ENCODE measurements at regions not wholly inside any gene's neighbourhood (a gene's known extent, or its start where the extent isn't known, plus 50 kb on each side); places are given as distances from the start of the nearest gene placed in this dataset.

- Histone ChIP-seq H3K9me3 (ENCODE audit: low read length) (no peaks in the 10 kb centered on the region), H3K4me1 (ENCODE audit: insufficient read depth, low read length) (peaks cover 68% of the 10 kb centered on the region), H3K9ac (ENCODE audit: low read length) (peak overlapping the region; percentile 96), H3K4me3 (ENCODE audit: low read depth in 1 of 2, low read length in 2 of 2) (peak overlapping the region; percentile 42 to 66), H3K36me3 (ENCODE audit: insufficient read depth, low read length) (no peaks in the 10 kb centered on the region), H3K27ac (ENCODE audit: low read depth, low read length) (peak overlapping the region; percentile 82), H3K27me3 (ENCODE audit: control insufficient read depth in 1 of 2, insufficient read depth in 2 of 2, low read length in 2 of 2) (no peaks in the 10 kb centered on the region)
These were observed 178.7 kb downstream of the SEC14L1 start for GRCh38 chr17:77319211-77320043.

- Histone ChIP-seq H3K9me3 (ENCODE audit: low read length) (no peaks in the 10 kb centered on the region), H3K27me3 (ENCODE audit: control insufficient read depth in 1 of 2, insufficient read depth in 2 of 2, low read length in 2 of 2) (no peaks in the 10 kb centered on the region), H3K36me3 (ENCODE audit: insufficient read depth, low read length) (no peaks in the 10 kb centered on the region), H3K9ac (ENCODE audit: low read length) (peak overlapping the region; percentile 96), H3K27ac (ENCODE audit: low read depth, low read length) (peak overlapping the region; percentile 82), H3K4me3 (ENCODE audit: low read depth in 1 of 2, low read length in 2 of 2) (peak overlapping the region; percentile 42 to 66), H3K4me1 (ENCODE audit: insufficient read depth, low read length) (peaks cover 68% of the 10 kb centered on the region)
These were observed 179.3 kb downstream of the SEC14L1 start for GRCh38 chr17:77320044-77320440.

GRCh38 chr17:77320485-77321256, 179.9 kb downstream of the SEC14L1 start:
- H3K9me3 ChIP-seq (ENCODE audit: low read length) = no peaks in the 10 kb centered on the region
- peak overlapping the region; percentile 82 for H3K27ac ChIP-seq (ENCODE audit: low read depth, low read length)
- peak overlapping the region; percentile 96 for H3K9ac ChIP-seq (ENCODE audit: low read length)
- no peaks in the 10 kb centered on the region for H3K36me3 ChIP-seq (ENCODE audit: insufficient read depth, low read length)
- H3K27me3 ChIP-seq (ENCODE audit: control insufficient read depth in 1 of 2, insufficient read depth in 2 of 2, low read length in 2 of 2) = no peaks in the 10 kb centered on the region
- peaks cover 72% of the 10 kb centered on the region for H3K4me1 ChIP-seq (ENCODE audit: insufficient read depth, low read length)
- peak overlapping the region; percentile 42 to 66 for H3K4me3 ChIP-seq (ENCODE audit: low read depth in 1 of 2, low read length in 2 of 2)

GRCh38 chr17:77321649-77322513, 181.1 kb downstream of the SEC14L1 start:
- no peaks in the 10 kb centered on the region for H3K36me3 ChIP-seq (ENCODE audit: insufficient read depth, low read length)
- H3K27me3 ChIP-seq (ENCODE audit: control insufficient read depth in 1 of 2, insufficient read depth in 2 of 2, low read length in 2 of 2) = no peaks in the 10 kb centered on the region
- no peaks in the 10 kb centered on the region for H3K9me3 ChIP-seq (ENCODE audit: low read length)
- peak overlapping the region; percentile 50 for H3K27ac ChIP-seq (ENCODE audit: low read depth, low read length)
- H3K9ac ChIP-seq (ENCODE audit: low read length) = no peak overlapping the region
- H3K4me1 ChIP-seq (ENCODE audit: insufficient read depth, low read length) = peaks cover 75% of the 10 kb centered on the region
- H3K4me3 ChIP-seq (ENCODE audit: low read depth in 1 of 2, low read length in 2 of 2) = no peak overlapping the region

- peak overlapping the region in 1 of 2 donors; percentile 25 for H3K4me3 ChIP-seq (ENCODE audit: low read depth in 1 of 2, low read length in 2 of 2)
- no peaks in the 10 kb centered on the region for H3K9me3 ChIP-seq (ENCODE audit: low read length)
- peak overlapping the region; percentile 73 for H3K27ac ChIP-seq (ENCODE audit: low read depth, low read length)
- H3K36me3 ChIP-seq (ENCODE audit: insufficient read depth, low read length) = no peaks in the 10 kb centered on the region
- peak overlapping the region; percentile 35 for H3K9ac ChIP-seq (ENCODE audit: low read length)
- peaks cover 83% of the 10 kb centered on the region for H3K4me1 ChIP-seq (ENCODE audit: insufficient read depth, low read length)
- H3K27me3 ChIP-seq (ENCODE audit: control insufficient read depth in 1 of 2, insufficient read depth in 2 of 2, low read length in 2 of 2) = no peaks in the 10 kb centered on the region
These were observed 182.0 kb downstream of the SEC14L1 start for GRCh38 chr17:77322514-77323412.

GRCh38 chr17:77323413-77324171, 182.8 kb downstream of the SEC14L1 start:
- Histone ChIP-seq H3K4me1 (ENCODE audit: insufficient read depth, low read length) (peaks cover 81% of the 10 kb centered on the region), H3K9ac (ENCODE audit: low read length) (peak overlapping the region; percentile 35), H3K4me3 (ENCODE audit: low read depth in 1 of 2, low read length in 2 of 2) (peak overlapping the region; percentile 25 to 35), H3K9me3 (ENCODE audit: low read length) (no peaks in the 10 kb centered on the region), H3K27ac (ENCODE audit: low read depth, low read length) (peak overlapping the region; percentile 73), H3K36me3 (ENCODE audit: insufficient read depth, low read length) (no peaks in the 10 kb centered on the region), H3K27me3 (ENCODE audit: control insufficient read depth in 1 of 2, insufficient read depth in 2 of 2, low read length in 2 of 2) (no peaks in the 10 kb centered on the region)

- no peaks in the 10 kb centered on the region for H3K27me3 ChIP-seq (ENCODE audit: control insufficient read depth in 1 of 2, insufficient read depth in 2 of 2, low read length in 2 of 2)
- H3K4me1 ChIP-seq (ENCODE audit: insufficient read depth, low read length) = peaks cover 75% of the 10 kb centered on the region
- H3K27ac ChIP-seq (ENCODE audit: low read depth, low read length) = peak overlapping the region; percentile 73
- no peaks in the 10 kb centered on the region for H3K36me3 ChIP-seq (ENCODE audit: insufficient read depth, low read length)
- H3K4me3 ChIP-seq (ENCODE audit: low read depth in 1 of 2, low read length in 2 of 2) = no peak overlapping the region
- peak overlapping the region; percentile 29 for H3K9ac ChIP-seq (ENCODE audit: low read length)
- no peaks in the 10 kb centered on the region for H3K9me3 ChIP-seq (ENCODE audit: low read length)
These were observed 183.5 kb downstream of the SEC14L1 start for GRCh38 chr17:77324227-77324626.

- H3K4me1 ChIP-seq (ENCODE audit: insufficient read depth, low read length) = peaks cover 66% of the 10 kb centered on the region
- no peaks in the 10 kb centered on the region for H3K36me3 ChIP-seq (ENCODE audit: insufficient read depth, low read length)
- H3K27me3 ChIP-seq (ENCODE audit: control insufficient read depth in 1 of 2, insufficient read depth in 2 of 2, low read length in 2 of 2) = no peaks in the 10 kb centered on the region
- peak overlapping the region; percentile 40 for H3K9ac ChIP-seq (ENCODE audit: low read length)
- peak overlapping the region in 1 of 2 donors; percentile 16 for H3K4me3 ChIP-seq (ENCODE audit: low read depth in 1 of 2, low read length in 2 of 2)
- H3K9me3 ChIP-seq (ENCODE audit: low read length) = no peaks in the 10 kb centered on the region
- H3K27ac ChIP-seq (ENCODE audit: low read depth, low read length) = peak overlapping the region; percentile 76
These were observed 184.9 kb downstream of the SEC14L1 start for GRCh38 chr17:77325577-77326075.

- Histone ChIP-seq H3K27ac (ENCODE audit: low read depth, low read length) (peak overlapping the region; percentile 76), H3K4me1 (ENCODE audit: insufficient read depth, low read length) (peaks cover 62% of the 10 kb centered on the region), H3K9me3 (ENCODE audit: low read length) (no peaks in the 10 kb centered on the region), H3K9ac (ENCODE audit: low read length) (peak overlapping the region; percentile 40), H3K4me3 (ENCODE audit: low read depth in 1 of 2, low read length in 2 of 2) (peak overlapping the region in 1 of 2 donors; percentile 16), H3K36me3 (ENCODE audit: insufficient read depth, low read length) (no peaks in the 10 kb centered on the region), H3K27me3 (ENCODE audit: control insufficient read depth in 1 of 2, insufficient read depth in 2 of 2, low read length in 2 of 2) (no peaks in the 10 kb centered on the region)
These were observed 185.4 kb downstream of the SEC14L1 start for GRCh38 chr17:77326076-77326591.

Data from muscle layer of colon (tissue), 2 donors.